H1 (cell line): ENCODE measurements at regions not wholly inside any gene's neighbourhood (a gene's known extent, or its start where the extent isn't known, plus 50 kb on each side); places are given as distances from the start of the nearest gene placed in this dataset.

ENCODE experiments used
- CTCF ChIA-PET: fragments of 300-600 bp; sonication (Branson Sonifier 250); formaldehyde crosslinking; loops from one replicate; lab custom pipeline; 2021; ENCODE audit not compliant: partially characterized antibody; lab: Charles Lee
- POLR2A ChIA-PET: fragments of 300-600 bp; sonication (Branson Sonifier 250); formaldehyde crosslinking; loops from one replicate; lab custom pipeline; 2021; ENCODE audit warnings: inconsistent platforms; ENCODE audit not compliant: partially characterized antibody; lab: Charles Lee
- DNase-seq, 2 experiments: peaks; one replicate each; pipeline versions ENCODE4 v3.0.0 to v3.0.0-alpha.2; 2010 to 2022; ENCODE audit warnings: low spot score in 2 of 2, low read depth in 1 of 2, mixed read lengths in 1 of 2
- FAIRE-seq: peaks from 2 replicates; lab custom pipeline; 2011; peaks lifted over from hg19 to GRCh38; lab: Jason Lieb, UNC
- H2AFZ ChIP-seq: 2 replicates; pipeline ENCODE4 v1.8.1; 2012; ENCODE audit warnings: low read length, inconsistent platforms
- H2AK5ac ChIP-seq: 2 replicates; pipeline ENCODE4 v1.6.1; 2013; ENCODE audit warnings: low read depth, low read length
- H2BK120ac ChIP-seq: replicated peaks from 2 replicates; pipeline ENCODE3; 2013; ENCODE audit warnings: low read depth, low read length, inconsistent platforms
- H2BK12ac ChIP-seq: 2 replicates; pipeline ENCODE4 v1.6.1; 2013; ENCODE audit warnings: low read depth, low read length
- H2BK15ac ChIP-seq: 2 replicates; pipeline ENCODE4 v1.6.1; 2013; ENCODE audit warnings: low read length
- H2BK20ac ChIP-seq: 2 replicates; pipeline ENCODE4 v1.6.1; 2013; ENCODE audit warnings: low read length
- H2BK5ac ChIP-seq: 2 replicates; pipeline ENCODE4 v1.6.1; 2013; ENCODE audit warnings: low read depth, low read length
- H3K14ac ChIP-seq: 2 replicates; pipeline ENCODE4 v1.6.1; 2013; ENCODE audit warnings: inconsistent platforms; ENCODE audit not compliant: insufficient read length
- H3K18ac ChIP-seq: 2 replicates; pipeline ENCODE4 v1.6.1; 2013; ENCODE audit warnings: low read length; ENCODE audit errors: extremely low read depth
- H3K23ac ChIP-seq: 2 replicates; pipeline ENCODE4 v1.6.1; 2013; ENCODE audit warnings: inconsistent platforms; ENCODE audit not compliant: insufficient read length
- H3K23me2 ChIP-seq: 2 replicates; pipeline ENCODE4 v1.6.1; 2013; ENCODE audit warnings: low read depth, low read length
- H3K27ac ChIP-seq: 2 replicates; pipeline ENCODE4 v1.6.1; 2011; ENCODE audit warnings: low read depth, low read length, inconsistent platforms
- H3K27me3 ChIP-seq, 4 experiments: replicated peaks in 1 of 4; 1 replicate in 1 of 4; 2 replicates in 3 of 4; pipeline versions ENCODE4 v1.6.1 to v1.8.1; 2011 to 2013; ENCODE audit warnings: low read length in 3 of 4, mild to moderate bottlenecking in 3 of 4, inconsistent platforms in 2 of 4, mixed read lengths in 2 of 4, moderate library complexity in 1 of 4; ENCODE audit not compliant: control insufficient read depth in 3 of 4, insufficient read depth in 3 of 4; ENCODE audit errors: extremely low read depth in 1 of 4
- H3K36me3 ChIP-seq, 4 experiments: 2 replicates each; pipeline versions ENCODE4 v1.6.1 to v1.8.1; 2011 to 2013; ENCODE audit warnings: mild to moderate bottlenecking in 4 of 4, low read length in 3 of 4, moderate library complexity in 2 of 4, control low read depth in 1 of 4, inconsistent platforms in 1 of 4; ENCODE audit not compliant: insufficient read depth in 4 of 4, control insufficient read depth in 2 of 4
- H3K4ac ChIP-seq: replicated peaks from 2 replicates; pipeline ENCODE3; 2013; ENCODE audit warnings: low read length, low read depth, mixed read lengths, inconsistent platforms; ENCODE audit not compliant: insufficient read length
- H3K4me1 ChIP-seq, 4 experiments: replicated peaks in 1 of 4; 1 replicate in 1 of 4; 2 replicates in 3 of 4; pipeline versions ENCODE4 v1.6.1 to v1.8.1; 2011 to 2013; ENCODE audit warnings: low read length in 3 of 4, inconsistent platforms in 2 of 4, mixed read lengths in 1 of 4; ENCODE audit not compliant: insufficient read depth in 4 of 4, control insufficient read depth in 3 of 4
- H3K4me2 ChIP-seq, 2 experiments: 2 replicates each; pipeline versions ENCODE4 v1.6.1 to v1.8.1; 2011 to 2013; ENCODE audit warnings: low read depth in 2 of 2, low read length in 2 of 2, control low read depth in 1 of 2, inconsistent platforms in 1 of 2, mild to moderate bottlenecking in 1 of 2; ENCODE audit not compliant: insufficient read depth in 1 of 2
- H3K4me3 ChIP-seq, 4 experiments: fragments of 200-600, 300-600 bp in 1 of 4; sonication (generic), shearing (Covaris generic), sonication (Bioruptor Twin) in 1 of 4; 2 replicates each; pipeline versions ENCODE4 v1.5.1 to v1.8.1; 2011 to 2016; ENCODE audit warnings: low read length in 4 of 4, low read depth in 3 of 4, control low read depth in 2 of 4, inconsistent platforms in 2 of 4, mild to moderate bottlenecking in 2 of 4, mixed read lengths in 1 of 4, moderate library complexity in 1 of 4; ENCODE audit not compliant: insufficient read depth in 2 of 4; ENCODE audit errors: extremely low read depth in 1 of 4
- H3K56ac ChIP-seq: replicated peaks from 2 replicates; pipeline ENCODE3; 2013; ENCODE audit warnings: low read depth, mild to moderate bottlenecking, mixed read lengths, low read length, inconsistent platforms; ENCODE audit not compliant: insufficient read length
- H3K79me1 ChIP-seq: 2 replicates; pipeline ENCODE4 v1.6.1; 2013; ENCODE audit warnings: low read depth, low read length, control low read depth
- H3K79me2 ChIP-seq, 2 experiments: 2 replicates each; pipeline versions ENCODE4 v1.6.1 to v1.8.1; 2012 to 2013; ENCODE audit warnings: low read length in 2 of 2, mild to moderate bottlenecking in 2 of 2, inconsistent platforms in 1 of 2; ENCODE audit not compliant: insufficient read depth in 2 of 2, control insufficient read depth in 1 of 2
- H3K9ac ChIP-seq, 4 experiments: replicated peaks in 1 of 4; 1 replicate in 1 of 4; 2 replicates in 3 of 4; pipeline versions ENCODE4 v1.6.1 to v1.8.1; 2011 to 2013; ENCODE audit warnings: low read depth in 3 of 4, low read length in 3 of 4, control low read depth in 2 of 4, mild to moderate bottlenecking in 2 of 4, moderate library complexity in 2 of 4, inconsistent platforms in 1 of 4; ENCODE audit errors: extremely low read depth in 1 of 4
- H3K9me3 ChIP-seq, 2 experiments: 2 replicates each; pipeline versions ENCODE4 v1.6.1 to v1.8.1; 2012 to 2013; ENCODE audit warnings: mild to moderate bottlenecking in 2 of 2, moderate library complexity in 2 of 2, control low read depth in 1 of 2, inconsistent platforms in 1 of 2, low read depth in 1 of 2, low read length in 1 of 2, mixed read lengths in 1 of 2; ENCODE audit not compliant: insufficient read depth in 2 of 2
- H4K20me1 ChIP-seq, 2 experiments: replicated peaks in 1 of 2; 2 replicates each; pipeline versions ENCODE3 to v1.8.1; 2011 to 2013; ENCODE audit warnings: inconsistent platforms in 2 of 2, low read length in 2 of 2, mild to moderate bottlenecking in 1 of 2; ENCODE audit not compliant: insufficient read depth in 2 of 2, control insufficient read depth in 1 of 2
- H4K5ac ChIP-seq: 2 replicates; pipeline ENCODE4 v1.6.1; 2013; ENCODE audit warnings: low read length, low read depth, mixed read lengths, inconsistent platforms; ENCODE audit not compliant: insufficient read length
- H4K8ac ChIP-seq: 2 replicates; pipeline ENCODE4 v1.8.0; 2013; ENCODE audit warnings: mild to moderate bottlenecking, moderate library complexity, low read length, inconsistent platforms; ENCODE audit not compliant: insufficient read depth; ENCODE audit errors: extremely low read depth
- H4K91ac ChIP-seq: replicated peaks from 2 replicates; pipeline ENCODE3; 2013; ENCODE audit warnings: low read length, mixed read lengths, inconsistent platforms; ENCODE audit not compliant: insufficient read length
- EP300 ChIP-seq, 2 experiments: IDR thresholded peaks; 1 replicate in 1 of 2; 2 replicates in 1 of 2; pipeline ENCODE4 v1.6.1; 2011 to 2012; ENCODE audit warnings: low read depth in 2 of 2, low read length in 2 of 2, mild to moderate bottlenecking in 2 of 2, borderline replicate concordance in 1 of 2, inconsistent platforms in 1 of 2, moderate library complexity in 1 of 2
- KDM4A ChIP-seq: IDR thresholded peaks from one replicate; pipeline ENCODE4 v1.7.1; 2012; ENCODE audit warnings: low read depth, mild to moderate bottlenecking, moderate library complexity, low read length, inconsistent platforms; ENCODE audit not compliant: severe bottlenecking
- SRF ChIP-seq: IDR thresholded peaks from 2 replicates; pipeline ENCODE4 v1.6.1; 2011; ENCODE audit warnings: mild to moderate bottlenecking, low read depth, low read length, moderate library complexity
- whole genome bisulfite sequencing, 2 experiments: shearing (Covaris generic) in 1 of 2; methylation state at CpG; one replicate each; pipeline versions ENCODE4 v1.1.6 to v1.1.7; 2013 to 2015; ENCODE audit warnings: low lambda C conversion rate in 2 of 2, mixed read lengths in 2 of 2, inconsistent platforms in 1 of 2, low coverage in 1 of 2, missing lambda C conversion rate in 1 of 2; ENCODE audit not compliant: insufficient replicate concordance in 2 of 2, insufficient coverage in 1 of 2, insufficient read length in 1 of 2; ENCODE audit errors: extremely low coverage in 1 of 2, missing lambda C conversion rate in 1 of 2; 5-methylcytosine and 5-hydroxymethylcytosine counted together

DNA sequence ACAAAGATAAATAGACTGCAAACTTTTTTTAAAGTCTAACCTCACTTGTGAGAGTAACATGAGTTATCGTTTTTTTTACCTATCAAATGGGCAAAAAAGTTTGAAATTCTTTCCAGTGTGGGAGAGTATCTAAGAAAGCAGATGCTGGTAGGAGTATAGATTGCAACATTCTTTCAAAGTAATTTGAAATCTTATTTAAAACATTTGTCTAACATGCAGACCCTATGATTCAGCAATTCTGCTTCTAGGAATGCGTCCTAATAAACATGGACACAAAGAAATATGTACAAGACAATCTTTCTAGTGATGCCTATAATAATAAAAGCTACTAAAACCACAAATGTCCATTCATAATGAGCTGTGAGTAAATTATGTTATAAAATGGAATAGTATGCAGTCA, 110.4 kb upstream of the TMCC3 start:
- no peak overlapping the region for H4K91ac ChIP-seq
- no peaks in the 10 kb centered on the region for H3K79me1 ChIP-seq
- H3K36me3 ChIP-seq = no peaks in the 10 kb centered on the region
- no peak for DNase-seq
- H3K27me3 ChIP-seq = no peaks in the 10 kb centered on the region; a peak in 1 of 7 replicates
- no peak overlapping the region for H4K5ac ChIP-seq
- H2BK20ac ChIP-seq = no peak overlapping the region
- H2BK15ac ChIP-seq = no peak overlapping the region
- H3K14ac ChIP-seq = no peak overlapping the region
- ChIA-PET CTCF (interaction anchor here (1.0 kb wide), 1 partner anchor 11 kb away, joined by 3 read pairs; no protein-coding TSS in a partner anchor), POLR2A (no interaction called here)
- 89% methylated on average over 2 of the region's 2 CpGs; no CpG with 5 or more reads in 1 of the 2 experiments for WGBS, 2 experiments
- no peaks in the 10 kb centered on the region for H3K9me3 ChIP-seq
- H3K27ac ChIP-seq = no peak overlapping the region
- no peak overlapping the region for H3K18ac ChIP-seq
- H3K23me2 ChIP-seq = no peaks in the 10 kb centered on the region; the same call in 1 of the 2 replicates
- H2AK5ac ChIP-seq = no peak overlapping the region
- no peak for FAIRE-seq
- no peak overlapping the region for H2BK120ac ChIP-seq
- H3K4me2 ChIP-seq = no peak overlapping the region
- H2BK12ac ChIP-seq = no peak overlapping the region
- TF ChIP-seq EP300 (IDR thresholded peaks at IDR 0.05; ENCODE audit: borderline replicate concordance in 1 of 2, low read depth in 2 of 2, low read length in 2 of 2) = no peak
- no peak for TF ChIP-seq KDM4A
- TF ChIP-seq SRF = no peak
- H3K4me3 ChIP-seq = no peak overlapping the region
- H3K56ac ChIP-seq = no peak overlapping the region
- H3K4ac ChIP-seq = no peak overlapping the region
- no peaks in the 10 kb centered on the region for H3K79me2 ChIP-seq
- H3K4me1 ChIP-seq = no peaks in the 10 kb centered on the region
- H2AFZ ChIP-seq = no peak overlapping the region
- no peak overlapping the region for H3K9ac ChIP-seq
- no peak overlapping the region for H2BK5ac ChIP-seq
- no peak overlapping the region for H3K23ac ChIP-seq
- no peaks in the 10 kb centered on the region for H4K20me1 ChIP-seq
- no peak overlapping the region for H4K8ac ChIP-seq
